SK-N-SH treated with all-trans-retinoic acid at 6 μM for 48 hours (cell line): ENCODE measurements at regions not wholly inside any gene's neighbourhood (a gene's known extent, or its start where the extent isn't known, plus 50 kb on each side); places are given as distances from the start of the nearest gene placed in this dataset.
A peak's percentile ranks its signal among the peaks of the same experiment; 100 is the strongest.

ENCODE experiments used
- ATAC-seq: fragments of 200-7000 bp; cut with Tn5 transposase; 3 replicates; pipeline ENCODE4 v1.9.1; 2020; ENCODE audit warnings: mild to moderate bottlenecking, moderate library complexity
- ARNTL ChIP-seq: fragments of 450-650 bp; formaldehyde crosslinking; IDR thresholded peaks from 2 replicates; pipeline ENCODE4 v1.5.0; 2020; ENCODE audit warnings: low read depth, mild to moderate bottlenecking, moderate library complexity, borderline replicate concordance
- BACH2 ChIP-seq: fragments of 250-450 bp; sonication (Bioruptor Pico); IDR thresholded peaks from 2 replicates; pipeline ENCODE4 v1.9.0; 2021; ENCODE audit warnings: mild to moderate bottlenecking, borderline replicate concordance
- CREB5 ChIP-seq: fragments of 250-450 bp; sonication (Bioruptor Pico); IDR thresholded peaks from 2 replicates; pipeline ENCODE4 v1.5.1; 2020; ENCODE audit warnings: low read depth, mild to moderate bottlenecking, moderate library complexity
- CSDC2 ChIP-seq: fragments of 250-450 bp; sonication (Bioruptor Pico); IDR thresholded peaks from 2 replicates; pipeline ENCODE4 v1.5.0; 2020; ENCODE audit warnings: mild to moderate bottlenecking, moderate library complexity
- CSRNP3 ChIP-seq: fragments of 250-450 bp; sonication (Bioruptor Pico); IDR thresholded peaks from 2 replicates; pipeline ENCODE4 v1.5.1; 2021; ENCODE audit warnings: mild to moderate bottlenecking, moderate library complexity
- ESRRG ChIP-seq: fragments of 250-450 bp; sonication (Bioruptor Pico); IDR thresholded peaks from 2 replicates; pipeline ENCODE4 v1.6.1; 2021; ENCODE audit warnings: mild to moderate bottlenecking
- GLIS3 ChIP-seq: fragments of 250-450 bp; sonication (Bioruptor Pico); IDR thresholded peaks from 2 replicates; pipeline ENCODE4 v1.5.0; 2020; ENCODE audit warnings: mild to moderate bottlenecking, moderate library complexity
- ISL1 ChIP-seq: fragments of 250-450 bp; sonication (Bioruptor Pico); IDR thresholded peaks from 2 replicates; pipeline ENCODE4 v2.1.2; 2022; ENCODE audit warnings: mild to moderate bottlenecking, moderate library complexity
- OSR1 ChIP-seq: fragments of 250-450 bp; sonication (Bioruptor Pico); IDR thresholded peaks from 2 replicates; pipeline ENCODE4 v1.8.0; 2022; ENCODE audit warnings: moderate library complexity, mild to moderate bottlenecking, inconsistent platforms
- PATZ1 ChIP-seq: fragments of 250-450 bp; sonication (Bioruptor Pico); IDR thresholded peaks from 2 replicates; pipeline ENCODE4 v1.8.0; 2020; ENCODE audit warnings: mild to moderate bottlenecking, moderate library complexity, borderline replicate concordance
- POU6F1 ChIP-seq: fragments of 250-450 bp; sonication (Bioruptor Pico); IDR thresholded peaks from 2 replicates; pipeline ENCODE4 v1.8.0; 2021; ENCODE audit warnings: low read depth, mild to moderate bottlenecking, moderate library complexity, borderline replicate concordance
- RARB ChIP-seq: fragments of 250-450 bp; sonication (Bioruptor Pico); IDR thresholded peaks from 2 replicates; pipeline ENCODE4 v1.8.0; 2021; ENCODE audit warnings: mild to moderate bottlenecking, moderate library complexity
- TCF4 ChIP-seq: fragments of 250-450 bp; sonication (Bioruptor Pico); IDR thresholded peaks from 2 replicates; pipeline ENCODE4 v1.8.0; 2021; ENCODE audit warnings: mild to moderate bottlenecking, moderate library complexity, borderline replicate concordance
- TOX ChIP-seq: fragments of 250-450 bp; sonication (Bioruptor Pico); IDR thresholded peaks from 2 replicates; pipeline ENCODE4 v1.8.0; 2021; ENCODE audit warnings: mild to moderate bottlenecking, moderate library complexity, borderline replicate concordance
- TSHZ2 ChIP-seq: fragments of 250-450 bp; sonication (Bioruptor Pico); IDR thresholded peaks from 2 replicates; pipeline ENCODE4 v1.5.0; 2020; ENCODE audit warnings: mild to moderate bottlenecking, moderate library complexity
- ZC3H10 ChIP-seq: fragments of 250-450 bp; sonication (Bioruptor Pico); IDR thresholded peaks from 2 replicates; pipeline ENCODE4 v1.5.1; 2021; ENCODE audit warnings: mild to moderate bottlenecking, moderate library complexity
- ZFP3 ChIP-seq: fragments of 250-450 bp; sonication (Bioruptor Pico); IDR thresholded peaks from 2 replicates; pipeline ENCODE4 v1.5.0; 2020; ENCODE audit warnings: mild to moderate bottlenecking, moderate library complexity
- ZNF565 ChIP-seq: fragments of 450-650 bp; formaldehyde crosslinking; conservative IDR thresholded peaks from 2 replicates; pipeline ENCODE4 v1.5.0; 2020; ENCODE audit warnings: low read depth, mild to moderate bottlenecking, moderate library complexity
- ZNF70 ChIP-seq: fragments of 450-650 bp; formaldehyde crosslinking; IDR thresholded peaks from 2 replicates; pipeline ENCODE4 v1.5.0; 2020; ENCODE audit warnings: mild to moderate bottlenecking, moderate library complexity
- ZNF8 ChIP-seq: fragments of 450-650 bp; formaldehyde crosslinking; IDR thresholded peaks from 2 replicates; pipeline ENCODE4 v1.5.0; 2020; ENCODE audit warnings: mild to moderate bottlenecking, moderate library complexity

GRCh38 chr2:7738596-7738995 lies 821.4 kb downstream of the RNF144A start:
- peak; percentile 51 for ATAC-seq
- TF ChIP-seq ISL1 (CRISPR knock-in tag) (peak; percentile 62), CREB5 (CRISPR knock-in tag) (no peak)

- no peak for ATAC-seq
- TF ChIP-seq ZNF8 (CRISPR knock-in tag), result no peak
- no peak for TF ChIP-seq RARB
- TF ChIP-seq GLIS3, result no peak
- no peak for TF ChIP-seq TCF4
- no peak for TF ChIP-seq ISL1 (CRISPR knock-in tag)
- TF ChIP-seq PATZ1 (CRISPR knock-in tag), result no peak
- no peak for TF ChIP-seq CSRNP3 (CRISPR knock-in tag)
- TF ChIP-seq TOX (CRISPR knock-in tag), result no peak
- TF ChIP-seq ESRRG (CRISPR knock-in tag), result no peak
- TF ChIP-seq, all 23 proteins: peak for 0
Measured at GRCh38 chr2:7740114-7740513, 822.9 kb downstream of the RNF144A start.

- no peak for TF ChIP-seq ISL1 (CRISPR knock-in tag)
- no peak for TF ChIP-seq POU6F1
- no peak for TF ChIP-seq ZNF70 (CRISPR knock-in tag)
- no peak for TF ChIP-seq ZC3H10 (CRISPR knock-in tag)
- TF ChIP-seq PATZ1 (CRISPR knock-in tag), result no peak
- no peak for TF ChIP-seq ZFP3 (CRISPR knock-in tag)
- TF ChIP-seq CREB5 (CRISPR knock-in tag), result no peak
- no peak for TF ChIP-seq ARNTL (CRISPR knock-in tag)
- TF ChIP-seq CSDC2 (CRISPR knock-in tag), result no peak
- no peak for TF ChIP-seq RARB
- no peak for TF ChIP-seq OSR1 (CRISPR knock-in tag)
- TF ChIP-seq TCF4, result no peak
- TF ChIP-seq TSHZ2 (CRISPR knock-in tag), result no peak
- no peak for TF ChIP-seq ZNF565 (CRISPR knock-in tag)
- no peak for TF ChIP-seq GLIS3
- no peak for TF ChIP-seq BACH2 (CRISPR knock-in tag)
- no peak for TF ChIP-seq CSRNP3 (CRISPR knock-in tag)
- TF ChIP-seq, all 23 proteins: peak for 0
- ATAC-seq, result no peak
Measured at GRCh38 chr2:7742301-7742700, 825.1 kb downstream of the RNF144A start.
